Activated naive CD4-positive, alpha-beta T cell (primary cell): ENCODE measurements at regions not wholly inside any gene's neighbourhood (a gene's known extent, or its start where the extent isn't known, plus 50 kb on each side); places are given as distances from the start of the nearest gene placed in this dataset.
"Not testable (repeated sequence)": the region's sequence is repeated elsewhere in the genome, so short reads cannot be mapped to it uniquely, and the experiment has no call there.

Experiments
- DNase-seq, 4 experiments: peaks; one replicate each; lab custom pipeline; 2025; lab: John Stamatoyannopoulos, UW

DNA sequence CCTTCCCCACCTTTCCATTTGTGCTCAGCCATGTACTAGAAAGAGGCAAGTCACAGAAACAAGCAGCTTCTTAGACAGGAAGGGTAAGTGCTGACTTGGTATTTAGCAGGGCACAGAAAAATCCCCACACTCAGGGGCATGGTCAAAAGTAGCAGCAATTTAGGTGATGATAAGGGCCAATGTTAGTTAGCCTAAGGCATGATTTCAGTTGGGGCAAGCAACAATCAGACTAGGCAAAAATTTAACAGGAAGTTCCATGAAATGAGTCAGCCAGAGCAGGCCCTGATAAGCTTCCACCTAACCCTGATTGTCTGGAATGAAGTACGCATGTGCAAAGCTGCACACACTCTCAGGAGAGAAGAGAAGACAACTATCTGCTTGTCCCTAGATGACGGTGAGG, 423.4 kb upstream of the UBE2E2 start:
- no peak for DNase-seq

- no peak for DNase-seq
Measured at GRCh38 chr3:22792533-22792932, 410.6 kb upstream of the UBE2E2 start.

DNA sequence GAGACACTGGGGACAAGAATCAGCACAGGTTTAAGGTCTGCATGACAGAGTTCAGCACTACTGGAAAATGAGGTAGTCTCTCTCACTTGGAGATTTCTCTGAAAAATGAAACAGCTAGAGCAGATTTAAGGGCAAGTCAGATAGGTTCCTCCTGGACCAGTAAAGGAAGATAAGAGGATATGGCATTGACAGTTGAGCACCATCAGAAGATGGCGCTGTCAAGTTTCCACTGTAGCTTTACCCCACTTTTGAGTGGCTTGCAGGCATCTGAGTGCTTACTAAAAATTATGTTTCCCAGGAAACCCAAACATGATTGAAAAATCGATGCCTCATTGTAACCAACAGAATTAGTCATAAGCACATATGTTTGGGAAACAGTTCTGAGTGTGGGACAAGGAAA, 407.2 kb upstream of the UBE2E2 start:
- no peak for DNase-seq

- DNase-seq: no peak
Measured at GRCh38 chr3:22798461-22798860, 404.7 kb upstream of the UBE2E2 start.

GRCh38 chr3:22819209-22819608, 383.9 kb upstream of the UBE2E2 start:
- no peak for DNase-seq

- DNase-seq: no peak
Measured at GRCh38 chr3:22835041-22835440, 368.1 kb upstream of the UBE2E2 start.

DNA sequence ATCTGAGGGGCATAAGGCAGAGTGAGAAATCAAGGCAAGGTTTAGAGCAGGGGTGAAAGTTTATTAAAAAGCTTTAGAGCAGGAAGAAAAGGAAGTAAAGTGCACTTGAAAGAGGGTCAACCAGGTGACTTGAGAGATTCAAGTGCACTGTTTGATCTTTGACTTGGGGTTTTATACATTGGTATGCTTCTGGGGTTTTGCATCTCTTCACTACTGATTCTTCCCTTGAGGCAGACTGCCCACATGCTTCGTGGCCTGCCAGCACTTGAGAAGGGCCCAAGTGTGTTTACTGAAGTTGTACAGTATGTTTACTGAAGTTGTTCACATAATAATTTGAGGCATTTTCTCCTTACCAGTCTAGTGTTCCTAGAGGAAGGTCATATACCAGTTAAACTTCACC, 367.0 kb upstream of the UBE2E2 start:
- no peak for DNase-seq

GRCh38 chr3:22843854-22844253, 359.3 kb upstream of the UBE2E2 start:
- no peak for DNase-seq

GRCh38 chr3:22846566-22846965, 356.6 kb upstream of the UBE2E2 start:
- no peak for DNase-seq

- DNase-seq: not testable (repeated sequence)
Measured at GRCh38 chr3:22849583-22849982, 353.5 kb upstream of the UBE2E2 start.

DNA sequence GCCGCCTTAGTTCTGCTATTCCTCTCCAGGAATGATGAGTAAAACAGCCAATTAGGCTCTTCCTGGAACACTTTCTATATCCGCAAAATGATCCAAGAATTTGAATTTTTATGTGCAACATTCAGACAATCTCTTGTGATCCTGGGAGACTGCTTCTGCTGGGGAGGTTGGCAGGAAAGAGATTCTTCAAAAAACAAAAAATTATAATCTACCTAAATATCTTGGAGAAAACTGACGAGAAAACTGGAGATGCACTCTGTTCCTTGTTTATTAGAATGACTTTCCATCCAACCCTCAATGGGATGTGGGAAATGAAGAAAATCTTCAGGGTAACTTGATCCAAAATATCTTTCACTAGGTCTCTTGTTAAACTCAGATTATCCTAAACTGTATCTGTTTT, 346.3 kb upstream of the UBE2E2 start:
- no peak for DNase-seq

- no peak for DNase-seq
Measured at GRCh38 chr3:22858486-22858885, 344.6 kb upstream of the UBE2E2 start.

DNA sequence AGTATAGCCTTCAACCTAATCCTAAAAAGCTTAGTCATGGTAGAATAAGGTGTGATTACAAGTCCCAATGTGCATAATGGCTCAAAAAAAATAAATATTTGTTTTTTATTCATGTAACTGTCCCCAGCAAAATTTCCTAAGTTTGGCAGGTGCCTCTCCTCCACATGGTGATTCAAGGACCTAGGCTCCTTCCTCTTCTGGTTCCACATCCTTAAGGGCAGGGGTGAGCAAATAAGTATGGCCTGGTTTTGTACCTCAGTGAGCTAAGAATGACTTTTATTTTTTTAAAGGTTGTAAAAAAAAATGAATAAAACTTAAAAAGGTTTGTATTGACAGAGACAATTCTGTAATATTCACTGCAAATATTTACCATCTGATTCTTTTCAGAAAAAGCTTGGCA, 343.5 kb upstream of the UBE2E2 start:
- DNase-seq: no peak

DNA sequence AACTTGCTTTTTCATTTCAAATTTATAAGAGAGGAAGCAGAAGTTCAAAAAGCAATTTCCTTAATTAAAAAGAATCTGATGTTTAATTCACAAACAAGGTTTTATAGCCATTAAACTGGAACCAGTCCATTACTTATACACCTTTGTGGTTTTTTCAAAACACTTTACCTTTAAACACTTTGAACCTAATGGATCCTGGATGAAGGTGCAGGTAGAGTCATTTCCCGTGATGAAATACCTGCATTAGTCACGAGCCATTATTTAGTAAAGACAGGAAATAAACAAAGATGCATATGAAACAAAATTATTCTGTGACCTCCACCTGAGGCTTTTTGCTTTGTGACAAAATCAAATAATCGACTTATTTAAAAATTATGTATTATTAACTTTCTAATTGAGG, 341.7 kb upstream of the UBE2E2 start:
- DNase-seq: no peak

- no peak for DNase-seq
Measured at GRCh38 chr3:22862111-22862510, 341.0 kb upstream of the UBE2E2 start.

DNA sequence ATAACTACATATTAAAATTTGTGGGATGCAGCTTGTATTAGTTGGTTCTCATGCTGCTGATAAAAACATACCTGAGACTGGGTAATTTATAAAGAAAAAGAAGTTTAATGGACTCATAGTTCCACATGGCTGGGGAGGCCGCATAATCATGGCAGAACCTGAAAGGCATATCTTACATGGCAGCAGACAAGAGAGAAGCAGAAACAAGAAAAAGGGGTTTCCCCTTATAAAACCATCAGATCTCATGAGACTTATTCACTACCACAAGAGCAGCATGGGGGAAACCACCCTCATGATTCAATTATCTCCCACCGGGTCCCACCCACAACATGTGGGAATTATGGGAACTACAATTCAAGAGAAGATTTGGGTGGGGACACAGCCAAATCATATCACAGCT, 320.3 kb upstream of the UBE2E2 start:
- DNase-seq: not testable (repeated sequence)

DNA sequence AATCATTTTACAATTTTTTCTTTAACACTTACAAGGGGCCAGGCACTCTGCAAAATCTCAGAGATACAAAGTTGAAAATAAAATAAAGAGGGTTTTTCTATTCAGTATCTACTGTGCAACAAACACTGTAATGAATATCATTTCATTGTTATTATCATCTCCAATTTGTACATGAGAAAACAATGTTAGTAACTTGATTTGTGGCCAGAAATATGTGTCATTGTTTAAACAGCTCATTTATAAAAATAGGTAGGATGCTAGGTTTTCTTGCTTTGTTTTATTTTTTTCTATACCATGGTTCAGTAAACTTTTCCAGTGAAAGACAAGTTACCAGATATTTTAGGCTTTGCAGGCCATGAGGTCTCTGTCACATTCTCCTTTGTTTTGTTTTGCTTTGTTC, 318.1 kb upstream of the UBE2E2 start:
- no peak for DNase-seq

- no peak for DNase-seq
Measured at GRCh38 chr3:22885574-22886341, 317.4 kb upstream of the UBE2E2 start.

- no peak for DNase-seq
Measured at GRCh38 chr3:22886439-22887068, 316.6 kb upstream of the UBE2E2 start.

- DNase-seq: no peak
Measured at GRCh38 chr3:22887664-22888291, 315.3 kb upstream of the UBE2E2 start.

DNA sequence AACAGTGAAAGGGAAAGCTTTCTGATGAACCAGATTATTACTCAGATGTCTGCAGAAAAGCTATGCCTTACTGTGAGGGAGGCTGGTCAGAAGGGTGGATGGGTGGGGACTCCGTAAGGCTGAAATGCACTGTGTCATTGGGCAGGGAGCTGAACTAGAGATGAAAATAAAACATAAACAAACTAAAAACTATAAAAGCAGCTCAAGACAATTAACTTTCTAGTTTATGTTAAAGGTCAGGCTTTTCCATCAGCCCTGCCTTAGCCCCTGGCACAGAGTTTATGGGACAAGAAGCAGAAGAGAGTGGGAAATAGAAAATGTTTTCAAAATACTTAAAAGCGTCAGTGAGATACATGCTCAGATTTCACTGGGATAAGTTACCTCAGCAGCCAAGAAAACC, 310.0 kb upstream of the UBE2E2 start:
- DNase-seq: no peak

DNA sequence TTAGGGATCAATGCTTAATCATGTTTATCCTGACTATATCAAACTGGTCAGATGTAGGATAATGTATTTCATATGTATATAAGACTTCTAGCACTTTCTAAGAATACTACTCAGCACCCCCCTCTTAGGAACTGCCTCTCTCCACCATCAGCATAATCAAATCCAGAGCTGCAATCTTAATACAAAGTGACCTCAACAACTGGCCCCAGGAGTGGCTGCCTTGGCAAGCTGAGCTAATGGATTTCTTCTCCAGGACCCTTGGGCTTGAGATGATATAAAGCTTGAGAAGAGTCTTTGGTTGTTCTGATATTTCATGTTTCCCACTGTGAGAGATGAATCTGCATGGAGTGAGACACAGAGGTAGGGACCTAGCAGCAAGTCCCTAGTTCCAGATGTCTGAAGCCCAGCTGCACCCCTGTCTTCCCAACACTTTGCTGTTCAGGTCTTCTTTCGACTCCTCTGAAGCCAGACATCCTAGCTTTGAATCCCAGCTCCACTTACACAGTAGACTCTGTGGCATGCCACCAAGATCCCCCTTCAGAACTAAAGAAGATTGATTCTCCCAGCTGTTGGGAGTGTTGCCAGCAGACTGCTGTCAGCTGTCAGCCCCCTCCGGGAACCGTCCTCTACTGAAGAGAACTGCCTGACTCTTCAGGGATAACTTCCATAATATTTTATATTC, 309.3 kb upstream of the UBE2E2 start:
- DNase-seq: no peak

DNA sequence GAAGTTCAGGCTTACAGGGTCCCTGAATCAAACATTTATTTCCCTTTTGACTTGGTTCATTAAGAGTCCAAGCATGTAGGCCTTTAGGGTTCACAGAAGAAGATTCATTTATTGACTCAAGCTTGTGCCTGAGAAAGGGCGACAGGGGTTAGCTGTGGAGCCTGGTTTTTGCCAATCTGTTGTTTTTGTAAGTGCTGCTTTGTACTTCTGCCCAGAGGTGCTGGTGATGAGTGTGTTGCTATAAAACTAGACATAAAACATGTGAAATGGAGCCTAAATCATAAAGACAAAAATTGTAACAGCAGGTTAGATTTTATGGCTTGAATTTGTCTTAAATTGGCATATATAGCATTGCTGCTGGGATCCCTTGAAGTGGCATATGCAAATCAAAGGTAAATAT, 308.3 kb upstream of the UBE2E2 start:
- DNase-seq: no peak
